LNCaP clone FGC (cell line): ENCODE measurements at regions not wholly inside any gene's neighbourhood (a gene's known extent, or its start where the extent isn't known, plus 50 kb on each side); places are given as distances from the start of the nearest gene placed in this dataset.

Experiments
- DNase-seq: peaks from one replicate; pipeline ENCODE4 v3.0.0-alpha.2; 2011; ENCODE audit warnings: low read depth
- H3K4me3 ChIP-seq: 2 replicates; pipeline ENCODE4 v1.5.1; 2011; ENCODE audit warnings: mild to moderate bottlenecking, low read depth, low read length, control low read depth
- CTCF ChIP-seq: IDR thresholded peaks from 2 replicates; pipeline ENCODE4 v1.5.1; 2012; ENCODE audit warnings: mild to moderate bottlenecking; ENCODE audit not compliant: control insufficient read depth, insufficient read depth; ENCODE audit errors: extremely low read depth

GRCh38 chr2:217429981-217430500 is 570.2 kb upstream of the TNP1 start:
- no peak for DNase-seq
- TF ChIP-seq CTCF: no peak
- no peak overlapping the region for H3K4me3 ChIP-seq

- no peak for TF ChIP-seq CTCF
- DNase-seq: no peak
- H3K4me3 ChIP-seq: no peak overlapping the region
Measured at GRCh38 chr2:217421834-217422233, 562.0 kb upstream of the TNP1 start.

- DNase-seq: no peak
- no peak overlapping the region for H3K4me3 ChIP-seq
- TF ChIP-seq CTCF: no peak
Measured at GRCh38 chr2:217420854-217421253, 561.0 kb upstream of the TNP1 start.

GRCh38 chr2:217419055-217419671 is 559.3 kb upstream of the TNP1 start:
- no peak for DNase-seq

GRCh38 chr2:217418544-217418943 is 558.7 kb upstream of the TNP1 start:
- no peak for DNase-seq
- H3K4me3 ChIP-seq: no peak overlapping the region
- no peak for TF ChIP-seq CTCF

More at GRCh38 chr2:217419055-217419671, 559.3 kb upstream of the TNP1 start:
- TF ChIP-seq CTCF: no peak
- no peak overlapping the region for H3K4me3 ChIP-seq

- TF ChIP-seq CTCF: no peak
- H3K4me3 ChIP-seq: no peak overlapping the region
- no peak for DNase-seq
Measured at GRCh38 chr2:217418090-217418489, 558.2 kb upstream of the TNP1 start.

- DNase-seq: no peak
- no peak for TF ChIP-seq CTCF
- no peak overlapping the region for H3K4me3 ChIP-seq
Measured at GRCh38 chr2:217417536-217417935, 557.7 kb upstream of the TNP1 start.
